ENCODE measurements at regions not wholly inside any gene's neighbourhood (a gene's known extent, or its start where the extent isn't known, plus 50 kb on each side); places are given as distances from the start of the nearest gene placed in this dataset.

- DNase-seq (ENCODE audit: low read depth, low spot score) = no peak
Observed at GRCh38 chr14:55938249-55938791, 179.9 kb upstream of the PELI2 start.

- no peak for DNase-seq (ENCODE audit: low read depth, low spot score)
Observed at GRCh38 chr14:55942076-55942654, 176.0 kb upstream of the PELI2 start.

DNA sequence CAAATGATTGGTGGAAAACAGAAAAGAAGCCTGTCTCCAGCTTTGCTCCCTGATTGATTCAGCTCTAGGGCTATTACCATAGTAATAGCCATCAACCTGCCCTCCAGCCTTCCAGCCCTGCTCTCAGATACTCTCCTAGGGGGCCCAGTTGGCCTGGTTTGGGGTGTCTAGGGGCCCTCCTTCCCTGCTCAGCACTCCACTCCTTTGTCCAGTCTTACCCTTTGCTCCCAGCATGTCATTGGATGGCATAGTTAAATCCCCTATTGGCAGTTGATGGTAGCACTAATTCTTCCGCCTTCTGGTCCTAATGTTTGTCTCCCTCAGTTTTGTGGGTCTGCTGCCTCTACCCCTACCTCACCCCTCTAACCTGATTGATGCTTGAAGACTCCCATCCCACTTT, 175.4 kb upstream of the PELI2 start:
- no peak for DNase-seq (ENCODE audit: low read depth, low spot score)

- DNase-seq (ENCODE audit: low read depth, low spot score) = no peak
Observed at GRCh38 chr14:55944757-55945156, 173.5 kb upstream of the PELI2 start.

GRCh38 chr14:55946231-55946630, 172.0 kb upstream of the PELI2 start:
- DNase-seq (ENCODE audit: low read depth, low spot score) = no peak

DNA sequence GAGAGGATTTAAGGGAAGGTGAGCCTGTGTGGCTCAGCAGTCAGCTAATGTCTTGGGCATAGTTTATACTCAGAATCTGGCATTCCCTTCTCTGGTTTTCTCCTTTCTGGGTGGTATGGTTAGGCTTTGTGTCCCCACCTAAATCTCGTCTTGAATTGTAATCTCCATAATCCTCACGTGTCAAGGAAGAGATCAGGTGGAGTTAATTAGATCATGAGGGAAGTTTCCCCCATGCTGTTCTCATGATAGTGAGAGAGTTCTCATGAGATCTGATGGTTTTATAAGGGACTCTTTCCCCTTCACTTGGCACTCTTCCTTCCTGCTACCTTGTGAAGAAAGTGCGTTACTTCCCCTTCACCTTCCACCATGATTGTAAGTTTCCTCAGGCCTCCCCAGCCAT, 169.8 kb upstream of the PELI2 start:
- DNase-seq (ENCODE audit: low read depth, low spot score) = no peak

DNA sequence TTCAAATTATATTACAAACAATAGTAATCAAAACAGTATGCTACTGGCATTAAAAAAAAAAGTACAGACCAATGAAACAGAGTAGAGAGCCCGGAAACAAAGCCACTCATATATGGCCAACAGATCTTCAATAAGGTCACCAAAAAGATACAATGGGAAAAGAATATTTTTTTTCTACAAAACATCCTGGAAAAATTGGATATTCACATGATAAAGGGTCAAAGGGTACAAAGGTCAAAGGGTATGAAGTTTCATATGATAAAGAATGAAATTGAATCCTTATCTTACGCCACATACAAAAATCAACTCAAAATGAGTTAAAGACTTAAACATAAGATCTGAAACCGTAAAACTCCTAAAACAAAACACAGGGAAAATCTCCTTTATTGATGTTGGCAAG, 168.5 kb upstream of the PELI2 start:
- no peak for DNase-seq (ENCODE audit: low read depth, low spot score)

DNA sequence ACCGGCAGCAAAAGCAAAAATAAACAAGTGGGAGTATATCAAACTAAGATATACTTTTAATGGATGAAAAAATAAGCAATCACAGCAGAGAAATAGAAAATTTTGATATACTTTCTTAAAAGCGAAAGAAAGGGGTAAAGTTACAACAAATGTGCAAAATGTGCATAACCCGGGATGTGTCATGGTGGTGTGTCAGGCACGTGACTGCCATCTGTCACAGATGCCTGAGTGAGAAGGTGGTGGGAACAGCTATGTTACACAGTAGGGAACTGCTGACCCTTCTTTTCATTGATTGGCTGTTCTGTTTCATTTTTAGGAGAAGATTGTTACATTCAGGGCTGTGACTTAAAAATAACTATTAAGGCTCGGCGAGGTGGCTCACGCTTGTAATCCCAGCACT, 168.1 kb upstream of the PELI2 start:
- DNase-seq (ENCODE audit: low read depth, low spot score) = no peak

DNA sequence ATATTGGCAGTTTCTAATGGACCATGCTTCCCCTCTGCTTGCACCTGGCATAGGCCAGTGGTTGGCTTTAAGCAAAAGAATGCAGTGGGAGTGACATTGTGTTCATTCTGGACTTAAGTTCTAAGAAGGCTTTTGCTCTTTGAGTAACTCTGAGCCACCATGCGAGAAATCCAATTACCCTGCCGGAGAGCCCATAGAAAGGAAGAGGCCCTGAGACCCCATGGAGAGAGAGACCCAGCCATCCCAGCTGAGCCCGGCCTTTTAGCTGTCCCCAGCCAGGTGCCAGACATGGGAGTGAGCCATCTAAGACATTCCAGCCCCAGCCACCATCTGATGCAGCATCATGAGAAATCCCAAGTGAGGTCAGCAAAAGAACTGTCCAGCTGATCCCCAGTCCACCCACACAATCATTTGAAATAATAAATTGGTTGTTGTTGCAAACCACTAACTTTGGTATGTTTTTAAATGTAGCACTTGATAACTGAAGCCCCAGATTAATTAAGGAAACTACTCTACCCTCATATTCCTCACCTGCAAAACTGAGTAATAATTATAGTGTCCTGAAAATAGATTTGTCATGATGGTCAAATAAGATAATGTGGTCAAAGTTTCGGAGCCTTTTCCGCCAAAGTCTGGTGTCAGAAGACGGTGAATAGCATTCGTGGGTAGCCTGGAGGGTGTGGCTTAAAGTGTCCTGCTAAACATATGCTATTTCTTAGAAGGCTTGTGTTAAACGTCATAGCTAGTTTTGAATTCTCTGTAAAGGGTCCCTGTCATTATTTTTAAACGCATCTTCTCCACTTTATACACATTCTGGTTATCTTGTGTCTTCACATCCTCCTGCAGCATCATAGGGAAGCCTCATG, 166.6 kb upstream of the PELI2 start:
- no peak for DNase-seq (ENCODE audit: low read depth, low spot score)

DNA sequence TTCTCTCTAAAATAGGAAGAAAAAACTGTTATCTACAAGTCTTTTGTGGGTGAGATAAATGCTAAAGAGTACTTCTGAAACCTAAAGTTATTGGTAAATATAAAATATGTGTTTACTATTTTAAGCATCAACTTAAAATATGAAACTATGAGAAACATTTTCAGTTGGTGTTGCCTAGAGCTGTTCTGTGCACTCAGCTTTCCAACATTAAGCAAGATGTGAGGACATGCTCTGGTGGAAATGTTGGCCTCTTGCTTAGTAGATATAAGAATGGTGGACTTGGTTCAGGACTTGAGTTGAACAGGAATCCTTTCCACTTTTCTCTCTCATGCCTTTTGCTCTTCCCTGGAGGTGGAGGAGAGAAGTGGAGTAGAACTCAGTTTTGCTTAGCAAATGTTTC, 164.1 kb upstream of the PELI2 start:
- DNase-seq (ENCODE audit: low read depth, low spot score) = no peak

GRCh38 chr14:55955175-55955574, 163.0 kb upstream of the PELI2 start:
- no peak for DNase-seq (ENCODE audit: low read depth, low spot score)

- no peak for DNase-seq (ENCODE audit: low read depth, low spot score)
Observed at GRCh38 chr14:55957950-55958349, 160.3 kb upstream of the PELI2 start.

GRCh38 chr14:55963295-55963694, 154.9 kb upstream of the PELI2 start:
- no peak for DNase-seq (ENCODE audit: low read depth, low spot score)

GRCh38 chr14:55964091-55964490, 154.1 kb upstream of the PELI2 start:
- no peak for DNase-seq (ENCODE audit: low read depth, low spot score)

DNA sequence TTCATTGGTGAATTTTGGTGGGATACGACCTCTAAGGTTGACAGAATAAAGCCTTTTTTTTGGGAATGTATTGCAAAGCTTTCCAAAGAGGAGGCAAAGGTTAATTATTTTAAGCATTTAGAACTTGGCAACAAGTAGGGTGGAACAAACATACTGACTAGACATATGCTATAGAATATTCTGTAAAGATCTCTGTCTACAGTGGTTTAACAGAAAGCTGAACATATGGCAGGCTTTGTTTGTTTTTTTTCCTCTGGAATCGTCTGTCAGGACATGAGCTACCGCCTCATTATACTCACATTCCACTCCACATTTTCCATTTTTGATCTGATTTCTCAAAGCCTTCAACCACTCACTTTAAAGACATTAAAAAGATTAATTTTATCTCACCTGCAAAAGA, 153.4 kb upstream of the PELI2 start:
- no peak for DNase-seq (ENCODE audit: low read depth, low spot score)

- no peak for DNase-seq (ENCODE audit: low read depth, low spot score)
Observed at GRCh38 chr14:55965851-55966250, 152.4 kb upstream of the PELI2 start.

- DNase-seq (ENCODE audit: low read depth, low spot score) = no peak
Observed at GRCh38 chr14:55968741-55969140, 149.5 kb upstream of the PELI2 start.

GRCh38 chr14:55973285-55973800, 144.9 kb upstream of the PELI2 start:
- DNase-seq (ENCODE audit: low read depth, low spot score) = no peak

GRCh38 chr14:55973911-55974630, 144.1 kb upstream of the PELI2 start:
- no peak for DNase-seq (ENCODE audit: low read depth, low spot score)

GRCh38 chr14:55975281-55975910, 142.8 kb upstream of the PELI2 start:
- no peak for DNase-seq (ENCODE audit: low read depth, low spot score)

GRCh38 chr14:55976219-55976618, 142.0 kb upstream of the PELI2 start:
- no peak for DNase-seq (ENCODE audit: low read depth, low spot score)

DNA sequence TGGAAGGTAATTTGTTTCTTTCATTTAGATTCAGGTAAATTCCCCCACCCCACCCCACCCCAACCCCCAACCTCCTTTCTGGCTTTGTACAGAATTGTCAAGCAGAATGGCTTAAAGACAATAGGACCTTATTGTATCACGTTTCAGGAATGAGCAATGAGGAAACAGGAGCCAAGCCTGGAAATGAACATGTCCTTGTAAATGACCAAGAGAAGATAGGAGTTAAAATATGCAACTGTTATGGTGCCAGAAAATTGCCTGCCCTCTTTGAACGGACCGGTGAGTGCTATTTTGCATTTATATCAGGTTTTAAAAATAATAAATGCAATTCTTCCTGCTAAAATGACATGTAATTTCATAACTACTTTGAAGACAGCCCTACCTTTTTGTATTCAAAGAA, 141.6 kb upstream of the PELI2 start:
- DNase-seq (ENCODE audit: low read depth, low spot score) = no peak

All from activated CD4-positive, CD25-positive, alpha-beta regulatory T cell treated with anti-CD3 and anti-CD28 coated beads, Interleukin-2, amount 50 U/mL, for 16 hours (primary cell).